Thymus (tissue), 11 donors: ENCODE measurements at regions not wholly inside any gene's neighbourhood (a gene's known extent, or its start where the extent isn't known, plus 50 kb on each side); places are given as distances from the start of the nearest gene placed in this dataset.

Experiments
- DNase-seq, 9 donors: peaks; one replicate each; pipeline ENCODE4 v3.0.0-alpha.2; 2013; ENCODE audit warnings: low spot score in 9 of 9, low read depth in 6 of 9, missing footprints in 1 of 9
- H3K27ac ChIP-seq, 2 donors: one replicate each; pipeline ENCODE4 v1.5.1; 2013; ENCODE audit warnings: control low read depth in 1 of 2, low read depth in 1 of 2, low read length in 1 of 2, mild to moderate bottlenecking in 1 of 2, moderate library complexity in 1 of 2
- H3K27me3 ChIP-seq, 2 donors: one replicate each; pipeline ENCODE4 v1.5.1; 2013; ENCODE audit warnings: low read length in 1 of 2; ENCODE audit not compliant: control insufficient read depth in 2 of 2, insufficient read depth in 1 of 2
- H3K36me3 ChIP-seq, 2 donors: one replicate each; pipeline ENCODE4 v1.5.1; 2013; ENCODE audit warnings: low read length in 1 of 2, mild to moderate bottlenecking in 1 of 2, moderate library complexity in 1 of 2; ENCODE audit not compliant: control insufficient read depth in 2 of 2, insufficient read depth in 2 of 2
- H3K4me1 ChIP-seq, 2 donors: one replicate each; pipeline ENCODE4 v1.5.1; 2013; ENCODE audit warnings: low read length in 2 of 2; ENCODE audit not compliant: control insufficient read depth in 2 of 2, insufficient read depth in 2 of 2
- H3K4me3 ChIP-seq, 2 donors: one replicate each; pipeline ENCODE4 v1.5.1; 2013; ENCODE audit warnings: low read length in 2 of 2, control low read depth in 1 of 2, mild to moderate bottlenecking in 1 of 2
- H3K9me3 ChIP-seq, 2 donors: one replicate each; pipeline ENCODE4 v1.5.1; 2013; ENCODE audit warnings: low read length in 1 of 2, mild to moderate bottlenecking in 1 of 2; ENCODE audit not compliant: control insufficient read depth in 2 of 2, insufficient read depth in 1 of 2
- WGBS: extraction: QIAGEN DNeasy Blood & Tissue Kit; methylation state at CpG from one replicate; pipeline ENCODE4 v1.1.7; 2013; 5-methylcytosine and 5-hydroxymethylcytosine counted together
- donor health status: healthy.

DNA sequence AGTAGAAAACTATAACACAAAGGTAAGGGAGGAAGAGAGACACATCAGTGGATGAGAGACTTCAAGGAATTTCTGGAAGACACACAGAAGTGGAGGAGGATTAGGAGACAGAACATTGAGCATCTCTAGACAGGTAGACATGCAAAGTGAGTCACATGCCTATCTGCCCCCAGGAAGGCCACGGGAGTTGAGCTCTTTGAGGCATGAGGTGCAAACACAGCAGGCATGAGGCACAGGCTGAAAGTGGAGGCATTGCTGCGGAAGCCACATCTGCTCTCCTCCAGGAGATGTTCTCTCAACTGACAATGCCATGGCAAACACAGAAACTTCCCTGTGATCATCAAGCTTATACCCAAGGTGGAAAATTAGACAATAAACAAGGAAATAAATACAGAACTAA is 481.6 kb upstream of the MYT1L start:
- Histone ChIP-seq H3K36me3 (no peaks in the 10 kb centered on the region), H3K4me3 (no peak overlapping the region), H3K4me1 (no peaks in the 10 kb centered on the region), H3K27me3 (peaks cover 0 to 2% of the 10 kb centered on the region in 2 donors), H3K27ac (no peak overlapping the region), H3K9me3 (peaks cover 0 to 7% of the 10 kb centered on the region in 2 donors)
- DNase-seq: no peak
- 86% methylated on average over 2 of the region's 2 CpGs for WGBS

DNA sequence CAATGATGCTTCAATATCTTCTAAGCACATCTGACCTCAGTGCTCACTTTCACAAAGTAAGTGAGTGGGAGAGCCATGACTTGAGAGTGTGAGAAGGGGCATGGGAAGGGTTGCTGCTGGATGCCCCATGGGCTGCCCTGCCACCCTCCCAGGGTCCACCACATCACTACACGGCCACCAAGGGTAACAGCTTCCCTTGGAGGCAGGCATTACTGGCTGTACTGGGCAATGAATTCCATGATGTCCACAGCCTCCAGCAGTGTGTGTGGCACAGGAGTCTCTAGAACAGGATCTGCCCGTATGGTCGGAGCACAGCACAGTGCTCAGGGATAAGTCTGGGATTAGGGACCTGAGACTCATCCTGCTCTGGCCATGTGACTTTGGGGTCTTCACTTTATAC is 481.0 kb upstream of the MYT1L start:
- no peaks in the 10 kb centered on the region for H3K4me1 ChIP-seq
- H3K4me3 ChIP-seq: no peak overlapping the region
- no peak overlapping the region for H3K27ac ChIP-seq
- no peaks in the 10 kb centered on the region for H3K36me3 ChIP-seq
- DNase-seq: no peak
- 78% methylated on average over 3 of the region's 3 CpGs for WGBS
- peaks cover 0 to 7% of the 10 kb centered on the region in 2 donors for H3K9me3 ChIP-seq
- peaks cover 0 to 2% of the 10 kb centered on the region in 2 donors for H3K27me3 ChIP-seq

DNA sequence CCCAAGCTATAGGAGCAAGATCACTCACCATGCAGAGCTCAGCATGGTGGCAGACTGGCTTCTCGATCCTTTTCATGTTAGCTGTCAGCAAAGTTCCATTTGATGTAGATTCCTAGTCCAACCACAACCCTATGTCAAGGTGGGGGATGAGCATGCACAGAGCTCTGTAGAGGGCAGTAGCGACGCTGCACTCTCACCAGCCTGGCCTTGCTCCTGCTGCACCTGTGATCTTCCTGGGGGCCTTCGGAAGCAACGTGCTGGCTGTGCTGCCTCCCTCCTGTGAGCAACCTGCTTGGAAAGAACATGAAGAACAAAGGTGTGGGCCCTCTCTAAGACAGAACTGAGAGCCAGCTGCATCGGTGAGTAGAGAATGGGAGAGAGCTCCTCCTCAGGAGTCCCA is 479.4 kb upstream of the MYT1L start:
- Histone ChIP-seq H3K36me3 (no peaks in the 10 kb centered on the region), H3K27ac (no peak overlapping the region), H3K27me3 (peaks cover 0 to 2% of the 10 kb centered on the region in 2 donors), H3K9me3 (peaks cover 0 to 7% of the 10 kb centered on the region in 2 donors), H3K4me1 (no peaks in the 10 kb centered on the region), H3K4me3 (no peak overlapping the region)
- DNase-seq: no peak
- WGBS: 63% methylated on average over 6 of the region's 6 CpGs

DNA sequence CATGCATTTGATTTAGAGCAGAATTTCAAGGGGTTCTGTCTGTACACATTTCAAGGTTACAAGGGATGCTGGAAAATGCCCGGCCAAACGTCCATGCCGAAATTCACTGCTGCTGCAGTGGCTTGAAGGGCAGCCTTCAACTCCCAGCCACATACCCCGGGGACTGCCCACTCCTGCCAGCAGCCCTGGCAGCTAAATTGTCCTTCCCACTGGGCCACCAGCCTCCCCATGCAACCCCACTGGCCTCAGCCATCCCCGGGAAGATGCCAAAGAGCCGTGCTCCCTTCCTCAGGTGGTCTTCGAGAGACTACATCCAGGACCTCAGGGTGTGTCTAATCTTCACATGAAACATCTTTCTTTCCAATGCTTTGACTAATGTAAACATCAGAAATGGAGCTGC is 478.7 kb upstream of the MYT1L start:
- Histone ChIP-seq H3K36me3 (no peaks in the 10 kb centered on the region), H3K4me3 (no peak overlapping the region), H3K9me3 (peaks cover 0 to 7% of the 10 kb centered on the region in 2 donors), H3K4me1 (no peaks in the 10 kb centered on the region), H3K27me3 (peaks cover 0 to 2% of the 10 kb centered on the region in 2 donors), H3K27ac (no peak overlapping the region)
- 94% methylated on average over 7 of the region's 7 CpGs for WGBS
- no peak for DNase-seq

DNA sequence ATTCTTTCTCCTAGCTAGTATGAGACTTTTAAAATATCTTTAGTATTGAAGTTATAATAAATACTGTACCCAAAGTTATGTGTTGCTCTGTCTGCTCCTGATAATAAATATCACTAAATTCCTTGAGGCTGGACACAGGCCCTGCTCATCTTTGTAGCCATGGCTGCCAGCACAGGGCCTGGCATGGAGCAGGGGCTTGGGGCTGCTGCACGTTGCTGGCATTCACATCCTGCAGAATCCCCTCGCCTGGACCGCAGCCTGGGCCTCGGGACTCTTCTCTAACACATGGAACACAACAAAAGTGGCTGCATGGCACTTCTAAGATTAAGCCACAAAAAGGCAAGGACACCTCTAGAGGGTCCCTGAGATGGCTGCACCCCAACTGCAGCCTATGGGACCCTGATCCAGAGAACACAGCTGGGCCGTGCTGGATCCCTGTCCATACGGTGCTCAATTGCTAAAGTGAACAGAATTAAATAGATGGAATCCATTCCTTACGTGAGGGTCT is 477.5 kb upstream of the MYT1L start:
- WGBS: 84% methylated on average over 7 of the region's 7 CpGs
- H3K4me1 ChIP-seq: no peaks in the 10 kb centered on the region
- no peak for DNase-seq

DNA sequence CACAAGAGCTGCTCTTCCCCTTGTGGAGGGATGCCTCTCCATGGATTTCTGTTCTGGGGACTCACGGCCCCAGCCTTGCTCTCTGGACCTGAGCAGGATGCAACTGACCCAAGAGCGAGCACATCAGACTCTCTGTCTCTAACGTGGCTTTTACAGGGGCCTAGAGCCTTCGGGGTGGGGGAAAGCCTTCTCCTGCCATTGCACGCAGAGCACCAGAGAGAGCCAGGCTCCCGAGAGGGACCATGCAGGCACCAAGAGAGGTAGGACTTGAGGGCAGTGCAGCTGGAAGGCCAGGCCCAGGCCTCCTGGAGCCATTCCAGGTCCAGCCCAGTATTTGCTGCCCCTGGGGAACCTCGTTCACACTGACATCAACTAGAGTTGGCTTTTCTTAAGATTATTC is 475.6 kb upstream of the MYT1L start:
- H3K36me3 ChIP-seq: no peaks in the 10 kb centered on the region
- no peak overlapping the region for H3K4me3 ChIP-seq
- peaks cover 0 to 2% of the 10 kb centered on the region in 2 donors for H3K27me3 ChIP-seq
- H3K27ac ChIP-seq: no peak overlapping the region
- H3K9me3 ChIP-seq: peaks cover 0 to 4% of the 10 kb centered on the region in 2 donors
- WGBS: 92% methylated on average over 7 of the region's 7 CpGs
- H3K4me1 ChIP-seq: no peaks in the 10 kb centered on the region
- no peak for DNase-seq

More for the DNA sequence above, 477.5 kb upstream of the MYT1L start:
- peaks cover 0 to 2% of the 10 kb centered on the region in 2 donors for H3K27me3 ChIP-seq
- H3K36me3 ChIP-seq: no peaks in the 10 kb centered on the region
- no peak overlapping the region for H3K27ac ChIP-seq
- H3K4me3 ChIP-seq: no peak overlapping the region
- H3K9me3 ChIP-seq: peaks cover 0 to 12% of the 10 kb centered on the region in 2 donors

DNA sequence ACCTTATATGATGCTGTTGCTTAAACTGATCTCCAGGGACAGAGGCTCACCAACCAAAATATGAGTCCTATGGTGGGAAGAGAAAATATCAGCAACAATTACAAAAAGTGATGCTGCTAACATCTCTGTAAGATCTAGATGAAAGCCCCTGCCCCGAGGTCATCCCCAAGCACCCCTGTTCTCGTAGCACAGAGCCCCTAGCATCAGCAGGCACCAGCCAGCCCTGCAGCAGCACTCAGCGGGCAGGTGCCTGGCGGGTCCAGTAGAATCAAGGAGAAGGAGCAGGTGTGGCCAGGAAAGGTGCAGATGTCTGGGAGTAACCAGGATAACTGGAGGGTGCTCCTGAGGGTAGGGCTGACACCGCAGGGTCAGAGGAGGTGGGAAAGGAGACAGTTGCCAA is 474.2 kb upstream of the MYT1L start:
- H3K27me3 ChIP-seq: peaks cover 0 to 2% of the 10 kb centered on the region in 2 donors
- peaks cover 0 to 4% of the 10 kb centered on the region in 2 donors for H3K9me3 ChIP-seq
- H3K27ac ChIP-seq: no peak overlapping the region
- WGBS: 85% methylated on average over 5 of the region's 5 CpGs
- H3K4me3 ChIP-seq: no peak overlapping the region
- no peak for DNase-seq
- no peaks in the 10 kb centered on the region for H3K36me3 ChIP-seq
- no peaks in the 10 kb centered on the region for H3K4me1 ChIP-seq

DNA sequence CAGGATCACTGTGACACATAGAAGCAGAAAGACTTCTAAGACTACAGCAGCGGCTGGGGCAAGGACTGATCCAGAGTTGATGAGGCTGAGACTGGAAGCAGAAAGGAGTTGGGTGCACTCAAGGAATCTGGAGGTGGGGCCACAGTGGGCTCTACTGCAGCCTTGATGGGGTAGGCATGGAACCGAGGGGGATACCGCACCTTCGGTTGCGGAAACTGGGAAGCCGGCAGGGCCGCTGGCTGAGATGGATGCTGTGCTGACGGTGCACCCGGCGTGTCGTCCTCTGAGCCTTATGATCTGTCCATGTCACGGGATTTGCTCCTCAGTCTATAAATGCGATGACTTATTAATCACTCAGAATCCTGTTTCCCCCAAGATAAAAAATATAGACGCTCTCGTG is 473.5 kb upstream of the MYT1L start:
- Histone ChIP-seq H3K9me3 (peaks cover 0 to 4% of the 10 kb centered on the region in 2 donors), H3K27me3 (no peaks in the 10 kb centered on the region), H3K4me3 (no peak overlapping the region), H3K4me1 (no peaks in the 10 kb centered on the region), H3K36me3 (no peaks in the 10 kb centered on the region), H3K27ac (no peak overlapping the region)
- DNase-seq: no peak
- 97% methylated on average over 15 of the region's 15 CpGs for WGBS

DNA sequence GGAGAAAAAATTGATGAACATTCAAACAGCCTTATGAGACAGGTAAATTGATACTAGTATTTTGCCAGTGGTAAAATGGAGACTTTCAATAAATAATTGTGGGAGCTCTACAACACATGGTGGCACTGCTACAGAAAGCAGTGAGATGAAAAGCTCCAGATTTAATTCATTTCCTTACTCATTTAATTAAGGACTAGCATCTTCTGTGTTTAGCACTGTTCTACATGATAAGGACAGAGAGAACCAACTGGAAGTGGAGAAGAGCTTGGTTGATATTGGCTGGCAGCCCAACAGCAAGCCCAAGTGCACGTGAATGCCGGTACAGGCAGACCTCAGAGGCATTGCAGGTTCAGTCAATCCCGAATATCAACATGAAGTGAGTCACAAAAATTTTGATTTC is 470.4 kb upstream of the MYT1L start:
- Histone ChIP-seq H3K27ac (no peak overlapping the region), H3K4me3 (no peak overlapping the region), H3K27me3 (no peaks in the 10 kb centered on the region), H3K36me3 (no peaks in the 10 kb centered on the region), H3K4me1 (no peaks in the 10 kb centered on the region), H3K9me3 (peaks cover 0 to 4% of the 10 kb centered on the region in 2 donors)
- WGBS: 90% methylated on average over 3 of the region's 3 CpGs
- no peak for DNase-seq

DNA sequence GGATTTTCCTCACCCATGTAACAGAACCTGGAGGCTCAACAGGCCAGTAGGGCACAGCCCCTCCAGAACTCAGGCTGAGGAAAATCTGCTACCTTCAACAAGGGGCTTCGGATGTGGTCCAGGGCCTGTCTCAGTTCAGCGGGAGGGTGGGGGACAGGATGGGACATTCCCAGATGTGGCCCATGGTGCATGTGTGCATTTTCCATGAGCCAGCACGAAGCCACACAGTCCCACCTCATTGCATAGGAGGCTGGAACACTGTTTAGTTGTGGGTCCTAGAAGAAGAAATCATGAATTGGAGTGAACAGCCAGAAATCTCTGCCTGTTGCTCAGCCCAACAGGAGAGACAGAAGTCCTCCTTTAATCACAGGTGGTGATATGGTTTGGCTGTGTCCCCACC is 469.6 kb upstream of the MYT1L start:
- 88% methylated on average over 3 of the region's 3 CpGs for WGBS
- no peak for DNase-seq
- H3K27ac ChIP-seq: no peak overlapping the region
- no peaks in the 10 kb centered on the region for H3K27me3 ChIP-seq
- H3K36me3 ChIP-seq: no peaks in the 10 kb centered on the region
- H3K4me3 ChIP-seq: no peak overlapping the region
- no peaks in the 10 kb centered on the region for H3K4me1 ChIP-seq
- H3K9me3 ChIP-seq: peaks cover 0 to 4% of the 10 kb centered on the region in 2 donors
